IPS DF 6.9 (cell line): ENCODE measurements at regions not wholly inside any gene's neighbourhood (a gene's known extent, or its start where the extent isn't known, plus 50 kb on each side); places are given as distances from the start of the nearest gene placed in this dataset.

Source experiments
- DNase-seq: peaks from one replicate; pipeline ENCODE4 v3.0.0-alpha.2; 2013; ENCODE audit warnings: low read depth, low spot score
- H3K27ac ChIP-seq: one replicate; pipeline ENCODE4 v1.5.1; 2013; ENCODE audit warnings: low read length, control low read depth
- H3K27me3 ChIP-seq: 2 replicates; pipeline ENCODE4 v1.6.1; 2013; ENCODE audit warnings: mild to moderate bottlenecking, low read length; ENCODE audit not compliant: control insufficient read depth, insufficient read depth
- H3K36me3 ChIP-seq: 2 replicates; pipeline ENCODE4 v1.6.1; 2013; ENCODE audit warnings: low read length; ENCODE audit not compliant: control insufficient read depth, insufficient read depth
- H3K4me1 ChIP-seq: 2 replicates; pipeline ENCODE4 v1.6.1; 2013; ENCODE audit warnings: low read length; ENCODE audit not compliant: control insufficient read depth, insufficient read depth
- H3K4me3 ChIP-seq: 2 replicates; pipeline ENCODE4 v1.5.1; 2013; ENCODE audit warnings: mild to moderate bottlenecking, low read length
- H3K9me3 ChIP-seq: 2 replicates; pipeline ENCODE4 v1.6.1; 2013; ENCODE audit warnings: low read length, inconsistent platforms; ENCODE audit not compliant: control insufficient read depth, insufficient read depth
- WGBS: extraction: QIAGEN DNeasy Blood & Tissue Kit; methylation state at CpG from one replicate; pipeline ENCODE4 v1.1.7; 2013; ENCODE audit warnings: mixed read lengths, missing lambda C conversion rate; ENCODE audit not compliant: insufficient read length, insufficient coverage; 5-methylcytosine and 5-hydroxymethylcytosine counted together

- Histone ChIP-seq H3K27me3 (no peaks in the 10 kb centered on the region), H3K36me3 (no peaks in the 10 kb centered on the region), H3K4me3 (no peak overlapping the region), H3K27ac (no peak overlapping the region), H3K9me3 (no peaks in the 10 kb centered on the region), H3K4me1 (no peaks in the 10 kb centered on the region)
- DNase-seq = no peak
- no CpG with 5 or more reads among the region's 8 CpGs for WGBS
These were observed 208.5 kb upstream of the ACVR2A start for GRCh38 chr2:147636238-147636882.

GRCh38 chr2:147634826-147635225 lies 210.0 kb upstream of the ACVR2A start:
- Histone ChIP-seq H3K27ac (no peak overlapping the region), H3K4me1 (no peaks in the 10 kb centered on the region), H3K4me3 (no peak overlapping the region), H3K9me3 (no peaks in the 10 kb centered on the region), H3K36me3 (no peaks in the 10 kb centered on the region), H3K27me3 (no peaks in the 10 kb centered on the region)
- no CpG with 5 or more reads among the region's 2 CpGs for WGBS
- no peak for DNase-seq

GRCh38 chr2:147632198-147632597 lies 212.6 kb upstream of the ACVR2A start:
- H3K27ac ChIP-seq = no peak overlapping the region
- H3K36me3 ChIP-seq = no peaks in the 10 kb centered on the region
- no peak for DNase-seq
- no peak overlapping the region for H3K4me3 ChIP-seq
- H3K4me1 ChIP-seq = no peaks in the 10 kb centered on the region
- WGBS = no CpG with 5 or more reads among the region's 1 CpG
- no peaks in the 10 kb centered on the region for H3K9me3 ChIP-seq
- H3K27me3 ChIP-seq = no peaks in the 10 kb centered on the region

GRCh38 chr2:147631294-147631693 lies 213.5 kb upstream of the ACVR2A start:
- no peak for DNase-seq
- H3K36me3 ChIP-seq = no peaks in the 10 kb centered on the region
- H3K4me1 ChIP-seq = no peaks in the 10 kb centered on the region
- no peak overlapping the region for H3K27ac ChIP-seq
- WGBS = no CpG with 5 or more reads among the region's 1 CpG
- no peaks in the 10 kb centered on the region for H3K27me3 ChIP-seq
- no peaks in the 10 kb centered on the region for H3K9me3 ChIP-seq
- no peak overlapping the region for H3K4me3 ChIP-seq

- no CpG with 5 or more reads among the region's 6 CpGs for WGBS
These were observed 214.2 kb upstream of the ACVR2A start for GRCh38 chr2:147630585-147630984.

GRCh38 chr2:147628971-147629421 lies 215.8 kb upstream of the ACVR2A start:
- DNase-seq = no peak
- no CpG with 5 or more reads among the region's 1 CpG for WGBS
- H3K9me3 ChIP-seq = no peaks in the 10 kb centered on the region
- no peaks in the 10 kb centered on the region for H3K27me3 ChIP-seq
- H3K36me3 ChIP-seq = no peaks in the 10 kb centered on the region
- no peak overlapping the region for H3K27ac ChIP-seq
- no peak overlapping the region for H3K4me3 ChIP-seq
- H3K4me1 ChIP-seq = no peaks in the 10 kb centered on the region

More at GRCh38 chr2:147630585-147630984, 214.2 kb upstream of the ACVR2A start:
- no peaks in the 10 kb centered on the region for H3K27me3 ChIP-seq
- H3K27ac ChIP-seq = no peak overlapping the region
- no peak overlapping the region for H3K4me3 ChIP-seq
- H3K36me3 ChIP-seq = no peaks in the 10 kb centered on the region
- DNase-seq = no peak
- H3K4me1 ChIP-seq = no peaks in the 10 kb centered on the region
- no peaks in the 10 kb centered on the region for H3K9me3 ChIP-seq

GRCh38 chr2:147623328-147623727 lies 221.5 kb upstream of the ACVR2A start:
- Histone ChIP-seq H3K9me3 (no peaks in the 10 kb centered on the region), H3K4me3 (no peak overlapping the region), H3K27ac (no peak overlapping the region), H3K27me3 (no peaks in the 10 kb centered on the region), H3K36me3 (no peaks in the 10 kb centered on the region), H3K4me1 (no peaks in the 10 kb centered on the region)
- no peak for DNase-seq
- no CpG with 5 or more reads among the region's 1 CpG for whole genome bisulfite sequencing

- WGBS = no CpG with 5 or more reads among the region's 3 CpGs
- Histone ChIP-seq H3K27ac (no peak overlapping the region), H3K4me1 (no peaks in the 10 kb centered on the region), H3K4me3 (no peak overlapping the region), H3K36me3 (no peaks in the 10 kb centered on the region), H3K27me3 (no peaks in the 10 kb centered on the region), H3K9me3 (no peaks in the 10 kb centered on the region)
- DNase-seq = no peak
These were observed 223.1 kb upstream of the ACVR2A start for GRCh38 chr2:147621656-147622197.

GRCh38 chr2:147619808-147620207 lies 225.0 kb upstream of the ACVR2A start:
- Histone ChIP-seq H3K4me1 (no peaks in the 10 kb centered on the region), H3K36me3 (no peaks in the 10 kb centered on the region), H3K27ac (no peak overlapping the region), H3K4me3 (no peak overlapping the region), H3K9me3 (no peaks in the 10 kb centered on the region), H3K27me3 (no peaks in the 10 kb centered on the region)
- WGBS = no CpG with 5 or more reads among the region's 4 CpGs
- no peak for DNase-seq

- no peak overlapping the region for H3K27ac ChIP-seq
- DNase-seq = no peak
- H3K27me3 ChIP-seq = no peaks in the 10 kb centered on the region
- H3K4me1 ChIP-seq = no peaks in the 10 kb centered on the region
- WGBS = no CpG with 5 or more reads among the region's 2 CpGs
- H3K36me3 ChIP-seq = no peaks in the 10 kb centered on the region
- no peak overlapping the region for H3K4me3 ChIP-seq
- no peaks in the 10 kb centered on the region for H3K9me3 ChIP-seq
These were observed 229.1 kb upstream of the ACVR2A start for GRCh38 chr2:147615726-147616125.

- H3K27me3 ChIP-seq = no peaks in the 10 kb centered on the region
- no peak for DNase-seq
- WGBS = no CpG with 5 or more reads among the region's 4 CpGs
- H3K4me3 ChIP-seq = no peak overlapping the region
- no peaks in the 10 kb centered on the region for H3K9me3 ChIP-seq
- no peak overlapping the region for H3K27ac ChIP-seq
- H3K4me1 ChIP-seq = no peaks in the 10 kb centered on the region
- H3K36me3 ChIP-seq = no peaks in the 10 kb centered on the region
These were observed 229.8 kb upstream of the ACVR2A start for GRCh38 chr2:147614979-147615470.
